Ishikawa (cell line): ENCODE measurements at regions not wholly inside any gene's neighbourhood (a gene's known extent, or its start where the extent isn't known, plus 50 kb on each side); places are given as distances from the start of the nearest gene placed in this dataset.

ENCODE experiments used
- CREB1 ChIP-seq: IDR thresholded peaks from 2 replicates; pipeline ENCODE4 v1.6.1; 2012; ENCODE audit warnings: low read depth
- YY1 ChIP-seq: IDR thresholded peaks from 2 replicates; pipeline ENCODE4 v1.6.1; 2012; ENCODE audit warnings: low read depth
- TF ChIP-seq, protein P1 (sequence below): IDR thresholded peaks from 2 replicates; pipeline ENCODE4 v1.6.1; 2012

GRCh38 chr2:35428548-35428947 is 927.0 kb upstream of the CRIM1 start:
- TF ChIP-seq, protein P1, sequence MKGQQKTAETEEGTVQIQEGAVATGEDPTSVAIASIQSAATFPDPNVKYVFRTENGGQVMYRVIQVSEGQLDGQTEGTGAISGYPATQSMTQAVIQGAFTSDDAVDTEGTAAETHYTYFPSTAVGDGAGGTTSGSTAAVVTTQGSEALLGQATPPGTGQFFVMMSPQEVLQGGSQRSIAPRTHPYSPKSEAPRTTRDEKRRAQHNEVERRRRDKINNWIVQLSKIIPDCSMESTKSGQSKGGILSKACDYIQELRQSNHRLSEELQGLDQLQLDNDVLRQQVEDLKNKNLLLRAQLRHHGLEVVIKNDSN: no peak
- no peak for TF ChIP-seq CREB1
- no peak for TF ChIP-seq YY1
